Astrocyte (in vitro differentiated cells and primary cell): ENCODE measurements at regions not wholly inside any gene's neighbourhood (a gene's known extent, or its start where the extent isn't known, plus 50 kb on each side); places are given as distances from the start of the nearest gene placed in this dataset.

Source experiments
- DNase-seq: peaks from one replicate; pipeline ENCODE4 v3.0.0-alpha.2; 2010; ENCODE audit warnings: low read depth
- FAIRE-seq: peaks from 2 replicates; lab custom pipeline; 2011; peaks lifted over from hg19 to GRCh38; lab: Jason Lieb, UNC
- H2AFZ ChIP-seq: 2 replicates; pipeline ENCODE4 v1.6.0; 2012; ENCODE audit warnings: low read depth, low read length, inconsistent platforms
- H3K27ac ChIP-seq: 2 replicates; pipeline ENCODE4 v1.5.1; 2011; ENCODE audit warnings: low read depth, low read length, inconsistent platforms
- H3K27me3 ChIP-seq: 2 replicates; pipeline ENCODE4 v1.6.0; 2011; ENCODE audit warnings: low read length, inconsistent platforms; ENCODE audit not compliant: insufficient read depth
- H3K36me3 ChIP-seq: 2 replicates; pipeline ENCODE4 v1.5.1; 2011; ENCODE audit warnings: low read length, inconsistent platforms; ENCODE audit not compliant: insufficient read depth
- H3K4me1 ChIP-seq: 2 replicates; pipeline ENCODE4 v1.5.1; 2011; ENCODE audit warnings: low read length, inconsistent platforms; ENCODE audit not compliant: insufficient read depth
- H3K4me2 ChIP-seq: 2 replicates; pipeline ENCODE4 v1.6.0; 2012; ENCODE audit warnings: low read length, inconsistent platforms
- H3K4me3 ChIP-seq: 2 replicates; pipeline ENCODE4 v1.5.1; 2011; ENCODE audit warnings: low read depth, mild to moderate bottlenecking, low read length, inconsistent platforms; ENCODE audit not compliant: insufficient read depth
- H3K79me2 ChIP-seq: 2 replicates; pipeline ENCODE4 v1.6.0; 2012; ENCODE audit warnings: mild to moderate bottlenecking, low read length, inconsistent platforms; ENCODE audit not compliant: insufficient read depth
- H3K9ac ChIP-seq: 2 replicates; pipeline ENCODE4 v1.6.0; 2012; ENCODE audit warnings: mild to moderate bottlenecking, low read length, inconsistent platforms
- H3K9me3 ChIP-seq: 2 replicates; pipeline ENCODE4 v1.5.1; 2012; ENCODE audit warnings: low read depth, mild to moderate bottlenecking, low read length, inconsistent platforms; ENCODE audit not compliant: insufficient read depth
- H4K20me1 ChIP-seq: 2 replicates; pipeline ENCODE4 v1.6.0; 2012; ENCODE audit warnings: low read length, inconsistent platforms; ENCODE audit not compliant: insufficient read depth
- H3K27ac Mint-ChIP-seq: one replicate; pipeline ENCODE4 v1.8.0; 2021; ENCODE audit warnings: mild to moderate bottlenecking, mixed read lengths; ENCODE audit not compliant: unreplicated experiment
- H3K27me3 Mint-ChIP-seq: one replicate; pipeline ENCODE4 v1.8.0; 2021; ENCODE audit warnings: low read depth, mixed read lengths; ENCODE audit not compliant: unreplicated experiment
- H3K36me3 Mint-ChIP-seq: one replicate; pipeline ENCODE4 v1.8.0; 2021; ENCODE audit warnings: low read depth, mixed read lengths; ENCODE audit not compliant: unreplicated experiment
- H3K4me1 Mint-ChIP-seq: one replicate; pipeline ENCODE4 v1.8.0; 2021; ENCODE audit warnings: low read depth, mixed read lengths; ENCODE audit not compliant: unreplicated experiment
- H3K4me3 Mint-ChIP-seq: one replicate; pipeline ENCODE4 v1.8.0; 2021; ENCODE audit warnings: mild to moderate bottlenecking, moderate library complexity, mixed read lengths; ENCODE audit not compliant: unreplicated experiment
- H3K9me3 Mint-ChIP-seq: one replicate; pipeline ENCODE4 v1.8.0; 2021; ENCODE audit warnings: mild to moderate bottlenecking, mixed read lengths; ENCODE audit not compliant: unreplicated experiment
- CTCF ChIP-seq: IDR thresholded peaks from 2 replicates; pipeline ENCODE4 v1.5.1; 2011; ENCODE audit warnings: low read depth, mild to moderate bottlenecking, inconsistent platforms, low read length, moderate library complexity; ENCODE audit not compliant: insufficient read depth
- EZH2 ChIP-seq: IDR thresholded peaks from 2 replicates; pipeline ENCODE4 v1.6.1; 2012; ENCODE audit warnings: mild to moderate bottlenecking, low read length, inconsistent platforms; ENCODE audit not compliant: insufficient read depth

DNA sequence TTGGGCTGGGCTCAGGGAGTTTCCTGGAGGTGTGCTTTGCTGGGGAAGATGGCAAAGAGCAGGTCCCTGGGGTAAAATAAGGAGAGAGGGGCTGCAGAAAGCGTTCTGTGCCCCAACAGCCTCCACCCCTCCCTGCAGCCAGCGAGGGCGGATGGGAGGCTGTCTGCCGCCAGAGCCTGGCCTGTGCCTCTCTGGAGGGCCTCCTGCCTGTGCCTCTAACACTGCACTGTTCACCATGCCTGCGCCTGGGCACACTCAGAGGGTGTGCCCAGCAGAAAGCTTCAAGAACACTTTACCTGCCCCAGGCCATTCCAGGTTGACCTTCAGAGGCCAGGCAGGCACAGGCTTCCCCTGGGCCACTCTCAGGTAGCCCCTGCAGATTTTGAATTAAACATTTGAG lies 77.7 kb upstream of the KLF13 start:
- H3K4me3 ChIP-seq: no peak overlapping the region
- no peaks in the 10 kb centered on the region for H4K20me1 ChIP-seq
- H3K9ac ChIP-seq: no peak overlapping the region
- H3K27me3 Mint-ChIP-seq: peaks cover 53% of the 10 kb centered on the region
- H2AFZ ChIP-seq: no peak overlapping the region
- FAIRE-seq (no peak), DNase-seq (no peak)
- H3K36me3 ChIP-seq: no peaks in the 10 kb centered on the region
- H3K27ac ChIP-seq: no peak overlapping the region
- H3K9me3 ChIP-seq: no peaks in the 10 kb centered on the region
- H3K27ac Mint-ChIP-seq: no peak overlapping the region
- no peak for TF ChIP-seq CTCF
- TF ChIP-seq EZH2: no peak
- no peak overlapping the region for H3K4me3 Mint-ChIP-seq
- H3K4me1 Mint-ChIP-seq: no peaks in the 10 kb centered on the region
- H3K79me2 ChIP-seq: no peaks in the 10 kb centered on the region
- no peak overlapping the region for H3K4me2 ChIP-seq
- peaks cover 2% of the 10 kb centered on the region for H3K9me3 Mint-ChIP-seq
- peaks cover 10% of the 10 kb centered on the region for H3K27me3 ChIP-seq
- no peaks in the 10 kb centered on the region for H3K4me1 ChIP-seq
- H3K36me3 Mint-ChIP-seq: peaks cover 3% of the 10 kb centered on the region

DNA sequence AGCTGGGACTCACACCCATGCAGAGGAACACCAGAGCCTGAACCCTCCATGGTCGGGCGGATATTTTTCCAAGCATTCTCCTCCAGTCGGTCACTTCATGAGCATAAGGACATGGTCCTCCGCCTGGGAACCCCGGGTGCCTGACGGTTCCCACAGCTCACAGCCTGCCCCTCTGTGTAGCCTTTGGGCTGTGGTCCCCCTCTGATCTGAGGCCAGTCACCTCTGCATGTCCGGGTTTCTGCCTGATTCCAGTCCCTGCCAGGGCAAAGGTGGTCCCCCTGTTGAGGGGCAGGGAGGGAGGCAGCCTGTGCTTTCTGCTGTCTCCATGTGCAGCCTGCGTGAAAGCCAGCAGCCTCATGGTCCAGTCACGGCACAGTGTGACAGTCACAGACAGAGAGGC lies 76.6 kb upstream of the KLF13 start:
- no peak overlapping the region for H2AFZ ChIP-seq
- FAIRE-seq (no peak), DNase-seq (no peak)
- H3K27me3 Mint-ChIP-seq: peaks cover 49% of the 10 kb centered on the region
- no peaks in the 10 kb centered on the region for H3K9me3 Mint-ChIP-seq
- peaks cover 3% of the 10 kb centered on the region for H3K36me3 Mint-ChIP-seq
- no peak overlapping the region for H3K4me2 ChIP-seq
- H3K4me3 ChIP-seq: no peak overlapping the region
- H3K4me3 Mint-ChIP-seq: no peak overlapping the region
- H3K9me3 ChIP-seq: no peaks in the 10 kb centered on the region
- H3K36me3 ChIP-seq: no peaks in the 10 kb centered on the region
- TF ChIP-seq CTCF (no peak), EZH2 (no peak)
- peaks cover 10% of the 10 kb centered on the region for H3K27me3 ChIP-seq
- H4K20me1 ChIP-seq: no peaks in the 10 kb centered on the region
- H3K27ac ChIP-seq: no peak overlapping the region
- H3K9ac ChIP-seq: no peak overlapping the region
- H3K4me1 Mint-ChIP-seq: no peaks in the 10 kb centered on the region
- no peaks in the 10 kb centered on the region for H3K79me2 ChIP-seq
- H3K27ac Mint-ChIP-seq: no peak overlapping the region
- H3K4me1 ChIP-seq: no peaks in the 10 kb centered on the region

DNA sequence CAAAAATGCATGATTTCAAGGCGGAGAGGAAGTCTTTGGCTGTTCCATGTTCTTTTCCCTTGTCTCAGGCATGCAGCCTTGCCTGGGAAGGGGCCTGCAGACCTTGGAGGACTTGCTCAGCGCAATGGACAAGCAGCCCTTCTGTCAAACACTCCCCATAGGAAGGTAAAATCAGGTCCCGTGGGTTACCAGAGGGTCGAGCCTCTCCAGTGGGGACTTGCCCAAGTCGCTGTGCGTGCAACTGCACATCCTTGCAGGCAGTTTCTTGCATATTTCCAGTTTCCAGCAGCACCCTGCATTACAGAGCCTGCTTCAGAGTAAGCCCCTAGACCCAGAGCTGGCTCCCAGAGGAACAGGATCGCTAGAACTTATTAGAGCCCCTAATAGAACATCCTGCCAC lies 75.5 kb upstream of the KLF13 start:
- Histone ChIP-seq H3K9me3 (no peaks in the 10 kb centered on the region), H3K4me3 (no peak overlapping the region), H2AFZ (no peak overlapping the region), H3K27me3 (peaks cover 5% of the 10 kb centered on the region), H3K36me3 (no peaks in the 10 kb centered on the region), H3K4me2 (no peak overlapping the region), H3K9ac (no peak overlapping the region), H3K79me2 (no peaks in the 10 kb centered on the region), H3K4me1 (no peaks in the 10 kb centered on the region), H4K20me1 (no peaks in the 10 kb centered on the region), H3K27ac (no peak overlapping the region)
- Mint-ChIP-seq H3K27ac (no peak overlapping the region), H3K27me3 (peaks cover 41% of the 10 kb centered on the region), H3K36me3 (peaks cover 3% of the 10 kb centered on the region), H3K9me3 (no peaks in the 10 kb centered on the region), H3K4me1 (no peaks in the 10 kb centered on the region), H3K4me3 (no peak overlapping the region)
- DNase-seq (no peak), FAIRE-seq (no peak)
- TF ChIP-seq EZH2 (no peak), CTCF (no peak)
